ENCODE measurements at regions not wholly inside any gene's neighbourhood (a gene's known extent, or its start where the extent isn't known, plus 50 kb on each side); places are given as distances from the start of the nearest gene placed in this dataset.

GRCh38 chr7:7104971-7105370 is 77.4 kb upstream of the C1GALT1 start:
- TF ChIP-seq CTCF (IDR thresholded peaks at IDR 0.05) (no peak), ZFX (IDR thresholded peaks at IDR 0.05; ENCODE audit: borderline replicate concordance) (no peak)
